ENCODE measurements at regions not wholly inside any gene's neighbourhood (a gene's known extent, or its start where the extent isn't known, plus 50 kb on each side); places are given as distances from the start of the nearest gene placed in this dataset.

DNA sequence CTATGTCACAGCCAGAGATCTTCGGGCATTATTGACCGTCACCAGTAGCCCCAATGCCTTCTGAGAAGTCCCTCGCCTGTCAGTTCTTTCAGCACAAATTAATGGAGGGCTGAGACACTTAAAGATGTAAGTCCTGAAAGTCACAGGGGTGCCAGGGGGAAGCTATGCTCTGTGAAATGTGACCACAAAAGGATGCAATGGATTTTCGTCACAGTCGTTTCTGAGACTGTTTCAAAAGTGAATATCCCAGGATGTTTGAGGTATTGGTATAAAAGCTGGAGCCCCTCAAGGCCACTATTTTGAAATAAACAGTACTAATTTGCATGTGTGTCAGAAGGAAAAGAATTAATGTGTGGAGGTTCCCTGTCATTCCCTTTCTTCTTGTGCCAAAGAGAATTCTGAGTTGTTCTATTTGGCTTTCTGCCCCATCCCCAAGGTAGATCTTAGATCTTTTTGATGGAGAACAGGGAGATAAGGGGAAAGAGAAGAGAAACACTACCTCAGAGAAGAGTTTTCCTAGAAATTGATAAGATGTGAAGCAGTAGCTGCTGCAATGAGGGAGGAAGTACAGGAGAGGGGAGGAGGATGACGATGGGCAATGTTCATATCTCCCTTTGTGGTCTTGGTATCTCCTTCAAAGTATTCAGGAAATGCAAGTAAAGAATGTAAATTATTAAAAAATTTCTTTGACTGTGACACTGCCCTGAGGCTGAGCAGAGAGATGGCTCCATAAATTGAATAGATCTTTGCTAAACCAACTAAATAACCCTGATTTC is 101.8 kb upstream of the NAP1L1 start:
- Histone ChIP-seq H3K36me3 (ENCODE audit: control insufficient read depth in 2 of 3, insufficient read depth in 3 of 3, low read length in 3 of 3) (no peaks in the 10 kb centered on the region), H3K9ac (ENCODE audit: low read length in 3 of 3) (no peak overlapping the region), H3K4me3 (ENCODE audit: low read length in 3 of 3) (no peak overlapping the region), H3K27me3 (ENCODE audit: control insufficient read depth, insufficient read depth, low read length) (no peaks in the 10 kb centered on the region), H3K27ac (ENCODE audit: low read depth in 2 of 2, low read length in 2 of 2) (no peak overlapping the region), H3K4me1 (ENCODE audit: control insufficient read depth in 2 of 3, insufficient read depth in 2 of 3, low read depth in 1 of 3, low read length in 3 of 3) (no peaks in the 10 kb centered on the region), H3K9me3 (ENCODE audit: control insufficient read depth in 2 of 3, insufficient read depth in 1 of 3, low read length in 3 of 3) (no peaks in the 10 kb centered on the region)
- TF ChIP-seq, protein P1, sequence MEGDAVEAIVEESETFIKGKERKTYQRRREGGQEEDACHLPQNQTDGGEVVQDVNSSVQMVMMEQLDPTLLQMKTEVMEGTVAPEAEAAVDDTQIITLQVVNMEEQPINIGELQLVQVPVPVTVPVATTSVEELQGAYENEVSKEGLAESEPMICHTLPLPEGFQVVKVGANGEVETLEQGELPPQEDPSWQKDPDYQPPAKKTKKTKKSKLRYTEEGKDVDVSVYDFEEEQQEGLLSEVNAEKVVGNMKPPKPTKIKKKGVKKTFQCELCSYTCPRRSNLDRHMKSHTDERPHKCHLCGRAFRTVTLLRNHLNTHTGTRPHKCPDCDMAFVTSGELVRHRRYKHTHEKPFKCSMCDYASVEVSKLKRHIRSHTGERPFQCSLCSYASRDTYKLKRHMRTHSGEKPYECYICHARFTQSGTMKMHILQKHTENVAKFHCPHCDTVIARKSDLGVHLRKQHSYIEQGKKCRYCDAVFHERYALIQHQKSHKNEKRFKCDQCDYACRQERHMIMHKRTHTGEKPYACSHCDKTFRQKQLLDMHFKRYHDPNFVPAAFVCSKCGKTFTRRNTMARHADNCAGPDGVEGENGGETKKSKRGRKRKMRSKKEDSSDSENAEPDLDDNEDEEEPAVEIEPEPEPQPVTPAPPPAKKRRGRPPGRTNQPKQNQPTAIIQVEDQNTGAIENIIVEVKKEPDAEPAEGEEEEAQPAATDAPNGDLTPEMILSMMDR (IDR thresholded peaks at IDR 0.05; ENCODE audit: borderline replicate concordance, extremely low read depth, insufficient read depth): no peak
- no peak for FAIRE-seq
- no peak for DNase-seq
- intact Hi-C loops (cut with DNase I): no loop called here

DNA sequence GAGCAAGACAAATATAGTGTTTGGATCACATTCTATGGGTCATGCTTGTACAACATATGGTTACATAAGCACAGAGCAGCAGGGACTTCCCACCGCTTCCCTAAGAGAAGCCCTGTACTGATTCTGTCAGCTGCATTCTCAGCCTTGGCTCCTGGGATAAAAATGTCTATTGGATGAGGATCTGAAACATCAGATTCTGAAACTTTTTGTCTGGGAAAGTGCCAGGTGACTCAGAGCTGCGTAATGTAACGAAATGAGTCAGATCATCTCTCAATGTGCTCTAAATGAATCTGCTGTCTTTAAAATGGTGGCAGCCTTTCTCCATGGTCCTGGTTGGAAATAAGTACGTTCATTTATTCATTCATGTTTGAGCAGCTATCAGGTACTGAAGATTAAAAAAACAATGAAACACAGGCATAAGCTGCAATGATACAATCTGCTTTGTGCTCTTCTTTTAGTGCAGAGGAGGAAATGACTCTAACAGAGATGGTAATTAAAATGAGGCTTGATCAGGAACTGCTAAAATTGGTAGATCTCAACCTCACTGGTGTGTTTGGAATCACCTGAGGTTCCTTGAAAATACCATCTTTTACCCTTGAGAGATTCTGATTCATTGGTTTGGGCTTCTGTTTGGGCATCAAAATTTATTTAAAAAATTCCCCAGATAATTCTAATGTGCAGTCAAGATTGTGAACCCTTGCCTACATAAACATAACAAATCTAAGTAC is 99.1 kb upstream of the NAP1L1 start:
- H3K4me1 ChIP-seq (ENCODE audit: control insufficient read depth in 2 of 3, insufficient read depth in 2 of 3, low read depth in 1 of 3, low read length in 3 of 3): no peaks in the 10 kb centered on the region
- no peaks in the 10 kb centered on the region for H3K36me3 ChIP-seq (ENCODE audit: control insufficient read depth in 2 of 3, insufficient read depth in 3 of 3, low read length in 3 of 3)
- intact Hi-C loops (cut with DNase I): no loop called here
- H3K9me3 ChIP-seq (ENCODE audit: control insufficient read depth in 2 of 3, insufficient read depth in 1 of 3, low read length in 3 of 3): no peaks in the 10 kb centered on the region
- H3K4me3 ChIP-seq (ENCODE audit: low read length in 3 of 3): no peak overlapping the region
- TF ChIP-seq, protein P1 (IDR thresholded peaks at IDR 0.05; ENCODE audit: borderline replicate concordance, extremely low read depth, insufficient read depth): no peak
- DNase-seq: no peak
- no peak overlapping the region for H3K9ac ChIP-seq (ENCODE audit: low read length in 3 of 3)
- H3K27ac ChIP-seq (ENCODE audit: low read depth in 2 of 2, low read length in 2 of 2): no peak overlapping the region
- H3K27me3 ChIP-seq (ENCODE audit: control insufficient read depth, insufficient read depth, low read length): no peaks in the 10 kb centered on the region
- FAIRE-seq: no peak

DNA sequence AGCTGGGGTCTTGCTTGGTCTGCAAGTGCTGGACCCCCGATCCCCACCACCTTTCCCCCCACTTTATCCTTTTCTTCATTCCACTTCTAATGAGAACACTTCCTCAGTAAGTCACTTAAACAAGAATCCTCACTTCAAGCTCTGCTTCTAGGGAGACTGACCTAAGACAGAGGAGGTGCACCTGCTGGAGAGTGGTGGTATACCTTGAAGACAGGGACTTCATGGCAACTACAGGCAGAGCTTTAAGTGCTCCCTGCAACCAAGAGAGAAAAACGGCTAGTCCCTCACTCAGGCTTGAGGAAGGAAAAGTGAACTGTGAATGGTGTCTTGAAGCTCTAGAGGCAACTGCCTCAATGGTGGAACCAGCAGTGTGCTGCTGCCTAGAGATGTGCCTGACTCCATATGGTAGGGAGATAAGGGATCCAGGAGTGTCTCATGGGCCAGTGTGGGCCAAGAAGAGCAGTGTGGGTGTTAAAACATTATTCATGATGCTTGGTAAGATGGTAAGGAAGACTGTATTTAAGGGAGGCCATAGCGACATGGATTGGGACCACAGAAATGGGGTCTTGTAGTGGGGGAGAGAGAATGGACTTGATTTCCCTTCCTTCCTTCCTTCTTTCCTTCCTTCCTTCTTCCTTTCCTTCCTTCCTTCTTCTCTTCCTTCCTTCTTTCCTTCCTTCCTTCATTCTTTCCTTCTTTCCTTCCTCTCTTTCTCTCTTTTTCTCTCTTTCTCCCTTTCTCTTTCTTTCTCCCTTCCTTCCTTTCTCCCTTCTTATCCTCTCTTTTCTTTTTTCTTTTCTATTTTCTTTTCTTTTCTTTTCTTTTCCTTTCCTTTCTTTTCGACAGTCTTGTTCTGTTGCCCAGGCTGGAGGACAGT is 96.2 kb upstream of the NAP1L1 start:
- H3K4me3 ChIP-seq (ENCODE audit: low read length in 3 of 3): no peak overlapping the region
- intact Hi-C loops (cut with DNase I): no loop called here
- FAIRE-seq (no peak), DNase-seq (no peak)
- no peak overlapping the region for H3K9ac ChIP-seq (ENCODE audit: low read length in 3 of 3)
- H3K27me3 ChIP-seq (ENCODE audit: control insufficient read depth, insufficient read depth, low read length): no peaks in the 10 kb centered on the region
- H3K4me1 ChIP-seq (ENCODE audit: control insufficient read depth in 2 of 3, insufficient read depth in 2 of 3, low read depth in 1 of 3, low read length in 3 of 3): no peaks in the 10 kb centered on the region
- no peak overlapping the region for H3K27ac ChIP-seq (ENCODE audit: low read depth in 2 of 2, low read length in 2 of 2)
- H3K36me3 ChIP-seq (ENCODE audit: control insufficient read depth in 2 of 3, insufficient read depth in 3 of 3, low read length in 3 of 3): no peaks in the 10 kb centered on the region
- H3K9me3 ChIP-seq (ENCODE audit: control insufficient read depth in 2 of 3, insufficient read depth in 1 of 3, low read length in 3 of 3): no peaks in the 10 kb centered on the region
- TF ChIP-seq, protein P1 (IDR thresholded peaks at IDR 0.05; ENCODE audit: borderline replicate concordance, extremely low read depth, insufficient read depth): no peak
